HG03103 (cell line): ENCODE measurements at regions not wholly inside any gene's neighbourhood (a gene's known extent, or its start where the extent isn't known, plus 50 kb on each side); places are given as distances from the start of the nearest gene placed in this dataset.

Experiments used
- ATAC-seq: cut with Tn5 transposase; IDR thresholded peaks from one replicate; pipeline ENCODE4 v1.9.1; 2021; ENCODE audit warnings: low read depth; ENCODE audit not compliant: unreplicated experiment

DNA sequence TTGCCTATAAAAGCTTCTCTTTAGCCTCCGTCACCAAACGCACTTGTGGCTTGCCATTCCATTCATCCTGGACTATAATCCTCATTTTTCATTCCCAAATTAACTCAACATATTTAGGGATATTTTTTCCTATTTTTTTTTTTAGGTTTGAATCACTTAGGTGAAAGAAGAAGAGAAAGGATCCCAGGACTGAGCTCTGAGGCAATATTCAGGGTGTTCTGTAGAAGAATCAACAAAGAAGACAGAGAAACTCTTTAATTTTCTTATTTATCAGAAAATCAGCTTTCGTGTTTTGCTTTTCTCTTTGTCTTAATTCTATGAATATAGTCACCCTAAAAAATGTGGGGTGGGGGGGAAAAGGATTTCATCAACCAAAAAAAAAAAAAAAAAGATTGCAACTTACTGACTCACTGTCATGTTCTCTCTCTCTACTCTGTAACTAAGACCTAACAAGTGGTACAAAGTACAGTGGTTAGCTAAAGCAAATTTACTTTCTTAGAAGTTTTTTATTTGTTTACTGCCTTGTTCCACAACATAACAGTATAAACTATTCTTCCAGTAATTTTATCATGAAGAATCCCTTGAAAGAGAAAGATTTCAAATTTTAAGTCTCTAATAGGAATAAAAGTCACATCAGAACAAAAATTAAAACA lies 272.0 kb downstream of the DHX15 start:
- no peak for ATAC-seq

DNA sequence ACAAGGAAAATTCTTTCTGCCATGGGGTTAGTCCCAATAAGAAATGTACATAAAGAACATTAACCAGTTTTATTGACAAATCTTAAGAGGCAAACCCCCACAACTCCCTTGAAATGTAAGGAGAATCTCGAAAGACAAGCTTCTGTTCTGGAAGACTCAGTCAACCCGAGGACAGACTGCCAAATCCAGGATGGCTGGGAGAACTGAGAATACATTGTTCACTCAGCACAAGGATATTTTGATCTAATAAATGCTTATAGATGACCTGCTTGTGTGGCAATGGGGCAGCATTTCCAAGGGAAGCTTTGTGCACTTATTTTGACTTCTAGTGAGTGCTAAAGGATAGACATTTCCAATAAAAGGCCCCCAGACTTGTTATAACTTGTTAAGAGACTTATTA lies 280.4 kb downstream of the DHX15 start:
- ATAC-seq, result no peak

DNA sequence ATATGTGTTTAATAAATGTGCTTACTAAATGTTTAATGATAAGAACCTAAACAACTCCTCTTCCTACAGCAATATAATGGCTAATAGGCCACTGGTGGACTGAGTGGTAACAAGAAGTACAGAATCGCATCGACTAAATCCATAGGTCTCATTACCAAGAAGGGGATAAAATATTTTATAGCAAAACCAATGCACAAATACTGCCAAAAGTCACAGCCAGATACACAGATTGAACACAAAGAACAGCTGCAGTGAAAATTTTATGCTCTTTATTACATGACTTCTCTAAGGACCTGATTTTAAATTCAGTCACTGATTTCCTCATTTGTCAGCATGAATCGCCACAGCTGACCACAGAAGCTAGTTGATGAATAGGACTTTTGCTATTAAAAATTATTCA lies 285.4 kb downstream of the DHX15 start:
- ATAC-seq, result no peak

DNA sequence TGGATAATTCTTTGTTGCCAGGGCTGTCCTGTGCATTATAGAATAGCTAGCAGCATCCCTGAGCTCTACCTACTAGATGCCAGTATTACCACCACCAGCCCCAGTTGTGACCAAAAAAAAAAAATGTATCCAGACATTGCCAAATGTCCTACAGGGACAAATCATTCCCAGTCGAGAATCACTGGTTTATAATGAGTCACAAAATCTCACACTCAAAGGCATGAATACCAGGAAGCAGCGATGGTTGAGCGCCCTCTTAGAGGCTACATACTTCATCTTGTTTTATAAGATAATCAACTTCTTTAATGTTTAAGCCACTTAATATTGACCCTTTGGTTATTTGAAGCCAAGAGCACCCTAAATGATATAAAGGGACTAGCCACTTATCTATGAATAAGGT lies 297.3 kb downstream of the DHX15 start:
- ATAC-seq, result no peak

DNA sequence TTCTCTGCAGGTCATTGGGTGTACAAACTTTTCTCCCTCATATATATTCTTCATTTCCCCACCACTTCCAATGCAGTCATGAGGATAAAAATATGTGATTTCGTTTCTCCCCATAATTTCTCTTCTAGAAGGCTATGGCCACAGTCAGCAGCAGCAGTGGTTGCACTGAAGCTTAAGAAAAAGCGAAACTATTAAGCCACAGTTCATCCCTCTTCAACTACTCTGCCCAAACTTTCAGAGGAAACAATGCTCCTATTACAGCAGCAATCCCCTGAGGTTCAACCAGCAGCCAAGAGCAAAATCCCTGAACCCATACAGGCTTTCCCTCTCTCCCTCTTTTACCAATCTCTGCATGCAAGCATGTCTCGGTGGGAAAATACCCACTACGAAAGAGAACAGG lies 298.6 kb downstream of the DHX15 start:
- ATAC-seq, result no peak

DNA sequence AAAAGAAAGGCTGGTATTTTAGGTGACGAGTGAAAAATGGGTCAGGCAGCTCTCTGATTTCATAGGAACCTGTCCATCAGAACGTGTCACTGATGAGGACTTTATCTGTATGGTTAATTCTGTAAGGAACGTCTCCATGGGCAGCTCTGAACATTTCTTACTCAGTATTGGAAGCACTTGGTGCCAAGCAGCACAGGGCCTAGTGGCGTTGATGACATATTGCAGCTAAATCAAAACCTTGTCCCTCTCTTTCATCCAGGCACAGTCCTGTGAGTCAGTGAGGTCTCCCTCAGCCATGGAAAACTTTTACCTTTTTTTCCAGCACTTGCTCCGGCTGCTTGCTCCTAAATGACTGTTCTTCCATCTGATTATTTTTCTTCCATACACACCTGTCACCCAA lies 301.9 kb downstream of the DHX15 start:
- ATAC-seq, result no peak

DNA sequence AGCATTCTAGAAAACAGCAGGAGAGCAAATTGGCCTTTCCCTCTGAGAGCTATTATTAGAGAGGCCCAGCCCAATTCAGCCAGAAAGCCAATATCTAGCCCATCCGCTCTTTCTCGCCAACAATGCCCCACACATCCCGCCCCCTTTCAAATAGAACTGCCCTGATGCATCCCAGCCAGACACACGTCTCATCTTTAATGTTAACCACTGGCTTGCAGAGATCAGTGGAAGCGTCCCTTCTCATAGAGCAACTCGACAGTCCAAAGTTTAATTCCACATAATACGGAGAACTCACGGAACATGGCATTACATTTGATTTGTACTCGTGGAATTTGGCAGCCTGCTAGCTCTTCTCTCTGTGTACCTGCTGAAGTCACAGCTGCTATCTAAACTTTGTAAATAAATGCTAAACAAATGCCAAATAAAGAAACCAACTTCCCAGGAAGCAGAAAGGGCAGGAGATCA lies 304.4 kb downstream of the DHX15 start:
- ATAC-seq, result no peak

DNA sequence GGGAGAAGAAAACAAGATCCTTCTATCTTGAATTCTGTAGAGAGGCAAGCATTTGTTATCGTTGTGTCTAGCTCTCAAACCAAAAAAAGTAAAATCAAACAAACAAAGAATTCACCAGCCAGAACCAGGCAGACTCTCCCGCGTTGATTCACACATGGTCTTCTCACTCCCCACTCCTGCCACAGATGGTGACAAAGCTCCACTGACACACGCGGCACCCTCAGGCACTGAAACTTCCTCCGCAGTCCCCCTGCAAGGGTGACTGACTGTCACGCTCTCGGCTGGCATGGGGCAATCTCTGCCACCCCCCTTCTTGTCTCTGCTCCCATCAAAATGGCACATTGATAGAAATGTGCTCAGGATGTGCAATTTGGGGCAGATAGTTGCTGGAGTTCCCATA lies 304.9 kb downstream of the DHX15 start:
- ATAC-seq, result no peak

DNA sequence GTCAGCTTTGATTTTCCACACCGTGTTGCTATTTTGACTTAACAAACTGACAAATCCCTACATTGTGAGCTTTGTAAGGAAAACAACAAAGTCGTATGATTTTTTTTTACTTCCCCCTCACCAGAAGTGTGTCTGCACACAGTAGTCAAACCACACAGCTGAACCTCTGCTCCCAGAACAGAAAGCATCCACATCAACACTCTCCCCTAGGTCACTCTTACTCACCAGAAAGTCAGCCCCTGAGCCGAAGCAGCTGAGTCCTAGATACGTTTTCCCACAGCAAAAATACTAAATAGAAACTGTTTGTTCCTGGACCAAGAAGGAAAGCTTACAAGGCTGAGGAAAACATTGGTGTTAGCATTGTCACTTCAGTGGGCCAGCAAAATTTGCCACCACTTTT lies 305.7 kb downstream of the DHX15 start:
- no peak for ATAC-seq

DNA sequence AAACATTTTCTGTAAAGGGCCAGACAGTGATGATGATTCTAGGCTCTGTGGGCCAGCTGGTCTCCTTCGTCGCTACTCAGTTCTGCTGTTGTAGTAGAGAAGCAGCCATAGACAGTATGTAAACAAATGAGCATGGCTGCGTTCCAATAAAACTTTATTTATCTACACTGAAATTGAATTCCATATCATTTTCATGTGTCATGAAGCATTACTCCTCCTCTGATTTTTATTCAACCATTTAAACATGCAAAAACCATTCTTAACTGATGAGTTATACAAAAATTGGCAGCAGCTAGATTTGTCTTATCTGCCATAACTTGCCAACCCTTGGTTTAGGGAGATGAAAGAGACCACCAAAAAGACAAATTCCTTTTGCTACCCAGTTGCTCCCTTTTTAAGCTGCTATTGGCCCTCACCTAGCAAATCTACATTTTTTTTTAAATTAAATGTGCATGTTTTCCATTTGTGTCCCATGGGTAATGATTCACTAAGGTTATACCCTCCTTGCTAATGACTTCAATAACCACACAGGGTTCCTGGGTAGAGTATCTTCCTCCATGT lies 309.9 kb downstream of the DHX15 start:
- ATAC-seq, result no peak

DNA sequence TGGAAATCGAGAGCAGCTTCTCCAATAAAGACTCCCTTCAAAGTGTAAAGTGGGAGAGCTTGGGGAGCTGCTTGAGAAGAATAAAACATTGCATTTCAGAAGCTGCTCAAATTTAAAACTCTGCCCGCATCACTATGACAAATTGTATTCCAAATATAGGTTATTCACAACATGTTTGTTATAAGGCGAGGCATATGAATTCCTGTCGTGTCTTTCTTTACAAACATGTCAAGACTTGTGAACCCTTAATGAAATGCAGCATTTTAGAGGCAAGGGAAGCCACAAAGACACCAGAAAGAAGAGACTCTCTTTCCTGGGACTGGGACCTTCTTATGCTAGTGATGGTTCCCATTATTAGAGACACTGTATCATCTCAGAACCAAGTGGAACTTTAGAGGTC lies 311.2 kb downstream of the DHX15 start:
- no peak for ATAC-seq

DNA sequence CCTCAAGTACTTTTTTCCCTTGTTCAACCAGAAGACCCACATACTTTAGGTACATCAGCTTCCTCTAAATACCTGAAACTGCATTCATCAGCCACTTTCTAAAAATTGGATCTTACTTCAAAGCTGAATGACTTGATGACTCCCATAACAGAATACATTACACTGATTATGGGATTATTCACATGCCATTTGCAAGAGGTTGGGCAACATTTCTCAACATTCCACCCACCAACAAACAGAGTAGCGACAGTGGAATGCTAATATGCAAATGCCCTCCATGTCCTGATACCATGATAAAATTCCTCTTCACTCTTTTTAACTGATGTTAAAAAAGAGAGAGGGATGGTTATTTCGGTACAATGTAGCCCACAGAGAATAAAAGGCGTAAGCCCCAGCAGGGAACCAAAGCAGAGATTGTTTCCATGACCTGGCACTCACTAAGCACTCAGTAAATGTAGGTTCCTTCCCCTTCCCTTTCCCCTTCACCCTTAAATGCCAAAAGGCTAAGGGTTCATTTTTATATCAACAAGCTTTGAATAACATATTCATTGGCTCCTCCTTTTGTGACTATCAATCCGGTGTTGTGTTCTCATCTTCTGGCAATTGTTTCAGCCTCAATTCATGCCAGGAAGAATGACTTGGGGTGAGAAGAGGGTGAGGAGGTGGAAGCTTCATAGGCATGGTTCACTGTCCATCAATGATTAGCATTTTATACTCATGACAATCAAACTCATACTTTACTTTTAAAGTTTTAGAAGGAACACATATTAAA lies 317.2 kb downstream of the DHX15 start:
- no peak for ATAC-seq

DNA sequence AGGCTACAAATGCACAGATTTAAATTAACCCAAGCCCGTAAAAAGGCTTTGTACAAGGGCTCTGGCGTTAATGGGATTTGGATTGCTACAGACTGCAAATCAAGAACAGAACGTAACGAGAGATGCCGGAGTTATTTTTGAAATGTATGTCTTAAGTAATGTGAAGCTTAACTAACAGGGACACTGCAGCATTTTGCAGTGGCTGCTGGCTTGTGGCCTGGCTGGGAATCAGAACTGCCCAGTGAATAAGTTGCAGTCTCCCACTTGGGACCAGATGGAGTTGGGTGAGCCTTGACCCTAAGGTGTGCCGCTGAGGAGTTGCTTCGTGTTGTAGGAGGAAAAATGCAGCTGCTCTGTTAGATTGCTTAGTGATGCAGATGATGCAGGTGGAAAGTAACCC lies 318.4 kb downstream of the DHX15 start:
- no peak for ATAC-seq

DNA sequence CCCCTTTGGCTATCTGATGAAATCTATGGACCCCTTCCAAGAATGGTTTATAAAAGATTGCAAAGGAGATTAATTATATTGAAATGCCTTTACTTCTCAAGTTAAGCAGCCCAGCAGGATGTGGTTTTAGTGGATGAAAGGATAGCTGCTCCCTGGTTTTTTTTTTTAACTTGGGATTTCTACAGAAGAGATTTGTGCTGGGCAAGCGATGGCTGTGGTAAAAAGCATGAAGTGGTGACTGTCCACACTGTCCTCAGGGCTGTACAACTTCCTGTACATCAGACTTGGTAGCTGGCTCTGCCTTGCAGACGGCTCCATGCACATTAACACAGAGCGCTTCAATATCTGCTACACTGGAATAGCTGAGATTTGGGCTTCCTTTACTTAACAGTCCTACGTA lies 321.7 kb downstream of the DHX15 start:
- no peak for ATAC-seq

DNA sequence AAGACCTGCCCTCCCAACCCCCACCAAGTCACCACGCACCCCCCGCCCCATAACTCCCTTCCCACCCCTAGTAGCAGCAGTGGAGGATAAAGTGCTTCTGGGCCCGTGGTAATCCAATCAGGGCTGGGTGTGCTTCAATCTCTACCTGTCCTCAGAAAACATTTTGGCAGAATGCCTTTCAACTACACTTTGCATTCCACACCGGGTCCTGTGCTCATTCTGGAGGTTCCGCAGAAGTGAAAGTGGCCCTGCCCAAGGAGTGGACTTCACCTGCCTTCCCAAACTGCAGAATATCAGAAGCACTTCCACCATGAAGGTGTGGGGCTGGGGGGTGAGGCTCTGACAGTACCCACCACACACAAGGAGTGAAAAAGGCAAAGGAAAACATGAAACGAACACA lies 322.3 kb downstream of the DHX15 start:
- no peak for ATAC-seq

DNA sequence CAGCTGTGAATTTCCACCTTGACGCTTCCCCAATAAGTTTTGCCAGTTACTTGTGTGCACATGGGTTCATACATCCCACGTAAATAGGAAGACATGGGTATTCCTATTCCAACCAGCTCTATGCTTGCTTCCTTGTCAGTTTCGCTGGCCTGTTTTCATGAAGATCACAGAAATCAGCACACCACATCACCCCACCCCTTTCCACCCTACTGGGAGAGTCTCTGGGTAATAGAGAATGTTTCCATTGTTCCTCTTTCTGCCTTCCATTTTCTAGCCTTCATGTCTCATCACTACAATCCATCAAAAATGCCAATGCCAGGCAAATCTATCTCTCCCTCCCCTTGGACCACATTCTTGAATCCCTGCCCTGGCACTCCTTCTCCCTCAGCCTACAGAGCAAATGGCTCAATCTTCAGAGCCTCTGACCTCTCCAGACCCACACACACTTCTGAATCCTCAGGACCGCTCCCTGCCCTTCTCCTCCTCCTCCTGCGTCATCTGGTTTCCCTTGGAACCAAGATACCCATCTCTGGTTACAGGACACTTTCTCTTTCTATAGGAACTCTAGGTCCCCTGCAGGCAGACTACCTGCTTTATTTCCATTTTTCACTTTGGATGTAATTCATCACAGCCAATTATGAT lies 323.3 kb downstream of the DHX15 start:
- ATAC-seq, result no peak

DNA sequence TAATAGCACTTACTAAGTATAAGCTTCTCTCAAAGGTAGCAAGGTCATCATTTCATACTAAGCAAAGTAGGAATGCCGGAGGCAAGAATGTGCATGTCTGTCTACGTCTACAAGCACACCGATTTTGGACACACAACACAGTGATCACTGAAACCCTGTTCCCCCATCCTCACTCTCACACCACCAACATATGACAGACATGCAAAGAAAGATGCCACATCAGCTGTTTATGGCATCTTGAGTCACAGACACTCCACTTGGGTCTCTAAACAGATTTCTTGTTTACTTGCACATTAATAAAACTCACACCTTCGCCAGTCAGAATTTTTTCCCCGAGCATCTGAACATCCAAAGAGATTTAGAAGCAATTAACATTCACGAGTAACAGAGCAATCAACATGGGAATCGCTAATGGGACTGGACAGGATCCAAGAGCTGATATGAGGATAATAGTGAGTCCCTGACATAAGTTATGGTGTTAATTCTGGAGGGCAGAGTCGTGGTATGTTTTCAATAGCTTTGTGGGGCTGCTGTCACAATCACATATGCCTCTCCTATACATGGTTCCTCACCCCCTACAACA lies 324.1 kb downstream of the DHX15 start:
- ATAC-seq, result no peak

DNA sequence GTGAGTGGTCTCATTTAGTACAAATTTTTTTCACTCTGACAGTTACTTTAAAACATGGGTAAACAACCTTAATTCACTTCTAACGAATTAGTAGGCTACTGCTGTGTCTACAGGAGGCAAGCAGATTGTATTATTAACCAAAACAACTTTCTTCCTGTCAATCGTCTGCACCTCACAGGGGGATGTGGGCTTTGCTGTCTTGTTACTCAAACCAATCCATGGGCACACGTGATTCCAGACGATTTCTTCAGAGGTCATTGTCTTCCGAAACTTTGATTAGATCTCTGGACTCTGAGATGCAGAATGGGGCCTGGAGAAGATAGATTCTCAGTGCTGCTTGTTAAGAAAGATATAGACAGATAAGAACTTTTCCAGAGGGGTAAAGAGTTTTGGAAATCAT lies 327.8 kb downstream of the DHX15 start:
- no peak for ATAC-seq

DNA sequence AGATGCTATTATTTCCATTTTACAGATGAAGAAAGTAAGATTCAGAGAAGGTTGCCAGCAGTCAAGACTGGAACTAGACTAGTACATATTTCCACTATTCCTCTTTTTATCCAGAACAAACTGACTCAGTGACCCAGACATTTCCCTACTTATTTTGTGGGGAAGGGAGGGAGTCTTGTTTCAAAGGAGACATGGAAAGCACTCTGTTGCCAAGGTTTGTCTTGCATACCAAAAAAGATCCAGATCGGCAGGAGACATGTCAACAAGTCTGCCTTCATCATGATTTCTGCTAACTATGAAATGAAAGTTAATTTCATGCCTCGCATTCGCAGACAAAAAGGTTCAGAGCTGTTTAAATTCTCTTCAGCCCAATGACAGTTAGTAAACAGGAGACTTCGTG lies 328.3 kb downstream of the DHX15 start:
- no peak for ATAC-seq

DNA sequence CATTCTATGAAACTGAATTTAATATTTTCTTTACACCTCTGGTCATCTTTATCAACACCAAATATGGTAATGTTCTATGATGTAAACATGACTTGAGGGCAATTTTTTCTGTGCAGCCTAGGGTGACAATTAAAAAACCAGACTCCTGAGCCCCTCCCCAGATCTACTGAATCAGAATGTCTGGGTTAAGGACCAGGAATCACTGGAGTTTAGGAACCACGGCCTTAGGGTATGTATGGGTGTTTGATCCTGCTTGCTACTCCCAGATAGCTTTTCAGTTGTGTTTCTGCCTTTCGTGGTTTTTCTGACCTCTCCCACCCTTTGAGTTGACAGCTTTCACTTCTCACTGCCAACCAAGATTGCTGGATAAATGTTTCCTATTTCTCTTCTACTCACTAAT lies 332.2 kb downstream of the DHX15 start:
- ATAC-seq, result no peak

DNA sequence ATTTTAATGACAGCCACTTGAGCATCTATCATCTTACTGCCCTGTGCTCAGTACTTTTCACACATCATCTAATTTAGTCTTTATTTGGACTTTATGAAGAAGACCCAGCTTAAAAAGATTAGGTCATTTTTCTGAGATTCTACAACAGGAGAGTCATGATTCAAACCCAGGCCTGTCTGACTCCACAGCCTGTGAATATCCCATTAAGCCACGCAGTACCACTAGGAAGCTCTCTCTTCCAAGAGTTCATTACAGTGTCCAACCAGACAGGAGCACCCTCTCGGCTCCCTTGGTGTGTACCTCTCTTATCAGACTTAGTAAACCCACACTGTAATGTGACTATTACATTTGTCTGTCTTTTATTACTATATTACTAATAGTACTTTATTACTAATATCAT lies 332.8 kb downstream of the DHX15 start:
- no peak for ATAC-seq
